ENCODE measurements at regions not wholly inside any gene's neighbourhood (a gene's known extent, or its start where the extent isn't known, plus 50 kb on each side); places are given as distances from the start of the nearest gene placed in this dataset.

- Histone ChIP-seq H3K4me2 (ENCODE audit: insufficient read depth in 1 of 2, low read depth in 2 of 2, low read length in 2 of 2) (no peak overlapping the region), H4K91ac (replicated peaks; ENCODE audit: insufficient read length, low read length) (no peak overlapping the region), H3K4me1 (replicated peaks in 1 of 4; ENCODE audit: control insufficient read depth in 3 of 4, insufficient read depth in 4 of 4, low read length in 3 of 4) (peaks cover 0 to 4% (median 1%) of the 10 kb centered on the region in 4 experiments; a peak in 2 of 7 replicates), H4K8ac (ENCODE audit: extremely low read depth, insufficient read depth, low read length) (no peak overlapping the region), H3K23ac (ENCODE audit: insufficient read length) (no peak overlapping the region), H2AK5ac (ENCODE audit: low read depth, low read length) (no peak overlapping the region), H3K79me1 (ENCODE audit: low read depth, low read length) (no peaks in the 10 kb centered on the region), H3K23me2 (ENCODE audit: low read depth, low read length) (no peaks in the 10 kb centered on the region), H4K5ac (ENCODE audit: insufficient read length, low read depth, low read length) (no peak overlapping the region), H2BK120ac (replicated peaks; ENCODE audit: low read depth, low read length) (no peak overlapping the region), H2AFZ (ENCODE audit: low read length) (no peak overlapping the region), H4K20me1 (replicated peaks in 1 of 2; ENCODE audit: control insufficient read depth in 1 of 2, insufficient read depth in 2 of 2, low read length in 2 of 2) (no peaks in the 10 kb centered on the region), H3K14ac (ENCODE audit: insufficient read length) (no peak overlapping the region), H3K4me3 (ENCODE audit: extremely low read depth in 1 of 4, insufficient read depth in 2 of 4, low read depth in 3 of 4, low read length in 4 of 4) (no peak overlapping the region), H3K56ac (replicated peaks; ENCODE audit: insufficient read length, low read depth, low read length) (no peak overlapping the region), H3K27ac (ENCODE audit: low read depth, low read length) (no peak overlapping the region), H3K27me3 (replicated peaks in 1 of 4; ENCODE audit: control insufficient read depth in 3 of 4, extremely low read depth in 1 of 4, insufficient read depth in 3 of 4, low read length in 3 of 4) (no peaks in the 10 kb centered on the region), H3K4ac (replicated peaks; ENCODE audit: insufficient read length, low read depth, low read length) (no peak overlapping the region), H3K9ac (replicated peaks in 1 of 4; ENCODE audit: extremely low read depth in 1 of 4, low read depth in 3 of 4, low read length in 3 of 4) (no peak overlapping the region), H3K79me2 (ENCODE audit: control insufficient read depth in 1 of 2, insufficient read depth in 2 of 2, low read length in 2 of 2) (no peaks in the 10 kb centered on the region), H3K36me3 (ENCODE audit: control insufficient read depth in 2 of 4, insufficient read depth in 4 of 4, low read length in 3 of 4) (no peaks in the 10 kb centered on the region), H3K9me3 (ENCODE audit: insufficient read depth in 2 of 2, low read depth in 1 of 2, low read length in 1 of 2) (no peaks in the 10 kb centered on the region), H2BK15ac (ENCODE audit: low read length) (no peak overlapping the region), H2BK5ac (ENCODE audit: low read depth, low read length) (no peak overlapping the region), H2BK20ac (ENCODE audit: low read length) (no peak overlapping the region), H3K18ac (ENCODE audit: extremely low read depth, low read length) (no peak overlapping the region), H2BK12ac (ENCODE audit: low read depth, low read length) (no peak overlapping the region)
- no peak for FAIRE-seq
- 96% methylated on average over 4 of the region's 4 CpGs; no CpG with 5 or more reads in 1 of the 2 experiments for WGBS, 2 experiments (ENCODE audit: extremely low coverage in 1 of 2, insufficient coverage in 1 of 2, insufficient read length in 1 of 2, insufficient replicate concordance in 2 of 2, low coverage in 1 of 2, low lambda C conversion rate in 2 of 2, missing lambda C conversion rate in 1 of 2)
- TF ChIP-seq GTF2F1 (IDR thresholded peaks at IDR 0.05; ENCODE audit: borderline replicate concordance, low read depth, low read length) (no peak), SRF (IDR thresholded peaks at IDR 0.05; ENCODE audit: low read depth, low read length) (no peak)
- no peak for DNase-seq (ENCODE audit: low read depth in 1 of 2, low spot score in 2 of 2)
- ChIA-PET CTCF (ENCODE audit: partially characterized antibody) (interaction anchor here (0.7 to 2.1 kb wide), 10 partner anchors 9 to 453 kb away, joined by 3 to 8 read pairs (median 4); partner anchors contain the start of gene THRB), POLR2A (ENCODE audit: partially characterized antibody) (no interaction called here)
These were observed 145.1 kb upstream of the THRB start for GRCh38 chr3:24639481-24640329.

Data from H1 (cell line).